ENCODE measurements at regions not wholly inside any gene's neighbourhood (a gene's known extent, or its start where the extent isn't known, plus 50 kb on each side); places are given as distances from the start of the nearest gene placed in this dataset.

DNA sequence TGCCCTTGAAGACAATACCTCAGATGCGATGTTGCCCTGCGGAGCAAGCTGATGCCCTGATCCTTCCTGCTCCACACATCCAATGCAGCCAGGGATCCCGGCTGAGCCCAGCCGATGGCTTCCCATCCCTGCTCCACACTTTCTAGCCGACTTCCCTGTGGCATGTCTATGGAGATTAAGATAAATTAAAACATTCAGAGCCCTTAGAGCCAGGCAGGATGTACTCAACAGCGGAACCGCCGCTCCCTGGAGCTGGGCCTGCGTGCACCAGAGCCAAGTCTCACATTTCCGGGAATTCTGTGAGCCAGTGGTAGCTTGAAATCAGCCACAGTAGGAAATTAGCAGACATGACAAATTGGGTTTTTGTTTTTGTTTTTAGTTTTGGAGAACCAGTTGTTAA, 620.6 kb downstream of the GALR1 start:
- TF ChIP-seq, protein P1, sequence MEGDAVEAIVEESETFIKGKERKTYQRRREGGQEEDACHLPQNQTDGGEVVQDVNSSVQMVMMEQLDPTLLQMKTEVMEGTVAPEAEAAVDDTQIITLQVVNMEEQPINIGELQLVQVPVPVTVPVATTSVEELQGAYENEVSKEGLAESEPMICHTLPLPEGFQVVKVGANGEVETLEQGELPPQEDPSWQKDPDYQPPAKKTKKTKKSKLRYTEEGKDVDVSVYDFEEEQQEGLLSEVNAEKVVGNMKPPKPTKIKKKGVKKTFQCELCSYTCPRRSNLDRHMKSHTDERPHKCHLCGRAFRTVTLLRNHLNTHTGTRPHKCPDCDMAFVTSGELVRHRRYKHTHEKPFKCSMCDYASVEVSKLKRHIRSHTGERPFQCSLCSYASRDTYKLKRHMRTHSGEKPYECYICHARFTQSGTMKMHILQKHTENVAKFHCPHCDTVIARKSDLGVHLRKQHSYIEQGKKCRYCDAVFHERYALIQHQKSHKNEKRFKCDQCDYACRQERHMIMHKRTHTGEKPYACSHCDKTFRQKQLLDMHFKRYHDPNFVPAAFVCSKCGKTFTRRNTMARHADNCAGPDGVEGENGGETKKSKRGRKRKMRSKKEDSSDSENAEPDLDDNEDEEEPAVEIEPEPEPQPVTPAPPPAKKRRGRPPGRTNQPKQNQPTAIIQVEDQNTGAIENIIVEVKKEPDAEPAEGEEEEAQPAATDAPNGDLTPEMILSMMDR (IDR thresholded peaks at IDR 0.05): no peak
- TF ChIP-seq POLR2A (IDR thresholded peaks at IDR 0.05): no peak
